PFSK-1 (cell line): ENCODE measurements at regions not wholly inside any gene's neighbourhood (a gene's known extent, or its start where the extent isn't known, plus 50 kb on each side); places are given as distances from the start of the nearest gene placed in this dataset.

Source experiments
- FOXP2 ChIP-seq: optimal IDR thresholded peaks from 2 replicates; pipeline ENCODE3; 2011; ENCODE audit warnings: borderline replicate concordance, control low read depth, inconsistent platforms; ENCODE audit not compliant: insufficient read depth; ENCODE audit errors: extremely low read length, extremely low read depth
- POLR2AphosphoS5 ChIP-seq: IDR thresholded peaks from 2 replicates; pipeline ENCODE4 v1.6.1; 2012; ENCODE audit warnings: low read depth, mild to moderate bottlenecking, control low read depth, low read length, moderate library complexity
- SIN3A ChIP-seq: IDR thresholded peaks from 2 replicates; pipeline ENCODE4 v1.6.1; 2012; ENCODE audit warnings: mild to moderate bottlenecking, low read length, moderate library complexity, borderline replicate concordance; ENCODE audit not compliant: insufficient read depth
- TAF1 ChIP-seq: IDR thresholded peaks from 2 replicates; pipeline ENCODE4 v1.6.1; 2012; ENCODE audit warnings: low read length, control low read depth, borderline replicate concordance; ENCODE audit not compliant: insufficient read depth
- TF ChIP-seq, protein P1 (sequence below), 2 experiments: IDR thresholded peaks; 2 replicates each; pipeline versions ENCODE4 v1.6.1 to v1.8.0; 2011 to 2012; ENCODE audit warnings: low read depth in 2 of 2, low read length in 2 of 2, control low read depth in 1 of 2, inconsistent platforms in 1 of 2, mild to moderate bottlenecking in 1 of 2, moderate library complexity in 1 of 2; ENCODE audit not compliant: insufficient read depth in 1 of 2

DNA sequence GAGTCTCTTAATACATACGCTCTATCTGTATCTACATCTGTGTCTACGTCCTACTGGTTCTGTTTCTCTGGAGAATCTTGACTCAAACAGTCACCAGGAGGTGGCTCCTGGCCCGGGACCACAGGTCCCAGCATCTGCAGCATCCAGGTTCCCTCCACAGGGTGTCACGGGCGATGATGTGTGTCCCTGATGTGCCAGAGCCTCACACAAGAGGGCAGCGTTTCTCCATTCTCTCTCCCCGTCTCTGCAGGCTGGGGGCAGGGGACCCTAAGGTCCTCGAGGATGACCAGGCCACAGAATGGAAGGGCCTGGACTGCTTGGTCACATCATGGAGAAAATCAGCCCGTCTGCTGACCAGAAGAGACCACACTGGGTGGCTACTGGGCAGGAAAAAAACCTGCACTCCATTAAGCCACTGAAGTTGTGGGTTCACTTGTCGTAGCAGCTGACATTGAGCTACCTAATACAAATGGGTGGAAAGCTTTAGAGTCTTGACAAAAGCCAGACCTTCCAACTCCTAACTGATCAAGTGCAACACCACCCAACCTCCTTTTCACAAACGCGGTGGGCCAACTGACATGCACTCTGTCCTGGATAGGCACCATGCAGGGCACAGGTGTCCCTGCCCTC lies 392.5 kb downstream of the CTTN start:
- TF ChIP-seq, protein P1, sequence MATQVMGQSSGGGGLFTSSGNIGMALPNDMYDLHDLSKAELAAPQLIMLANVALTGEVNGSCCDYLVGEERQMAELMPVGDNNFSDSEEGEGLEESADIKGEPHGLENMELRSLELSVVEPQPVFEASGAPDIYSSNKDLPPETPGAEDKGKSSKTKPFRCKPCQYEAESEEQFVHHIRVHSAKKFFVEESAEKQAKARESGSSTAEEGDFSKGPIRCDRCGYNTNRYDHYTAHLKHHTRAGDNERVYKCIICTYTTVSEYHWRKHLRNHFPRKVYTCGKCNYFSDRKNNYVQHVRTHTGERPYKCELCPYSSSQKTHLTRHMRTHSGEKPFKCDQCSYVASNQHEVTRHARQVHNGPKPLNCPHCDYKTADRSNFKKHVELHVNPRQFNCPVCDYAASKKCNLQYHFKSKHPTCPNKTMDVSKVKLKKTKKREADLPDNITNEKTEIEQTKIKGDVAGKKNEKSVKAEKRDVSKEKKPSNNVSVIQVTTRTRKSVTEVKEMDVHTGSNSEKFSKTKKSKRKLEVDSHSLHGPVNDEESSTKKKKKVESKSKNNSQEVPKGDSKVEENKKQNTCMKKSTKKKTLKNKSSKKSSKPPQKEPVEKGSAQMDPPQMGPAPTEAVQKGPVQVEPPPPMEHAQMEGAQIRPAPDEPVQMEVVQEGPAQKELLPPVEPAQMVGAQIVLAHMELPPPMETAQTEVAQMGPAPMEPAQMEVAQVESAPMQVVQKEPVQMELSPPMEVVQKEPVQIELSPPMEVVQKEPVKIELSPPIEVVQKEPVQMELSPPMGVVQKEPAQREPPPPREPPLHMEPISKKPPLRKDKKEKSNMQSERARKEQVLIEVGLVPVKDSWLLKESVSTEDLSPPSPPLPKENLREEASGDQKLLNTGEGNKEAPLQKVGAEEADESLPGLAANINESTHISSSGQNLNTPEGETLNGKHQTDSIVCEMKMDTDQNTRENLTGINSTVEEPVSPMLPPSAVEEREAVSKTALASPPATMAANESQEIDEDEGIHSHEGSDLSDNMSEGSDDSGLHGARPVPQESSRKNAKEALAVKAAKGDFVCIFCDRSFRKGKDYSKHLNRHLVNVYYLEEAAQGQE (IDR thresholded peaks at IDR 0.05; ENCODE audit: insufficient read depth in 1 of 2, low read depth in 2 of 2, low read length in 2 of 2), result no peak
- TF ChIP-seq TAF1 (no peak), FOXP2 (no peak), SIN3A (no peak), POLR2AphosphoS5 (no peak)

DNA sequence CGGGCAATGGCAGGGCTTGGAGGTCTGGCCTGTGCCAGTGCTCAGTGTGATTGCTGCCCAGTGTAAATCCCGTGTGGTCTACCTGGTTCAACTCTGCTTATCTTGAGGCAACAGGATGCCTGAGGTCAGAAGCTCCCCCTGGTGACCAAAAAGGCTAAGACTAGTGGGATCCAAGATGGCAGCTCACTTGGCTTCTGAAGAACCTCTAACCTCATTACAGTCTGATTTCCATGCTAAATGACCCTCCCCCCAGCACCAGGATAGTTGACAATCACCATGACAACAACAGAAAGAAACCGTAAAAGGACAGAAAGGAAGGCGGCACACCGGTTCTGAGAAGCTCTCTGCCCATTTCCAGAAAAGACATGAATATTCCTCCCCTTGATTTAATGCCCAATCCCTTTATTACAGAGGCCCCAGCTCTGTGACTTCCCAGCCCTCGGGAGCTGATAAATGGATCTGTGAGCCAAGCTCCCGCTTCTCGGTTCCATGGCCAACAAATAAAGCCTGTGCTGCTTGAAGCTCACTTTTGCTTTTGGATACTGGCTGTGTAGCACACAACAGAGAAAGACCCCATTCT lies 398.4 kb downstream of the CTTN start:
- no peak for TF ChIP-seq FOXP2
- no peak for TF ChIP-seq POLR2AphosphoS5
- TF ChIP-seq SIN3A, result no peak
- no peak for TF ChIP-seq TAF1
- TF ChIP-seq, protein P1 (IDR thresholded peaks at IDR 0.05; ENCODE audit: insufficient read depth in 1 of 2, low read depth in 2 of 2, low read length in 2 of 2), result no peak

DNA sequence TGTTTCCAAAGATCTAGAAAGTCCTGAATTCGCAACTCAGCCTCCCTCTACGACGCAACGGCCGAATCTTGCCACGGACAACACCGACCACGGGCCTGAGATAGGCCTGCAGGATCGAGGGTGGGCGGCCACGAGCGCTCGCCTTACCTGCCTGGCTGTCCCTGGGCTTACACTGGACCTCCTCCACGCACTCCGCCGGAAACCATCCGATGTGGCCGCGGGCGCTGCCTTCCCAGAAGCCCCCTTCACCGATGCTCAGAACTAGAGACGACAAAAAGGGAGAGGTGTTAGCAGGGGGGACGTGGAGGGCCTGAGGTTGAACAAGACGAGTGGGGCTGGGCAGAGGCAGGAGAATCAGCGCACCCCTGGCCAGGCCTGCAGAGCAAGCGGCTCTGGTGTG lies 400.0 kb downstream of the CTTN start:
- TF ChIP-seq FOXP2 (no peak), TAF1 (no peak), POLR2AphosphoS5 (no peak), SIN3A (no peak)
- TF ChIP-seq, protein P1 (IDR thresholded peaks at IDR 0.05; ENCODE audit: insufficient read depth in 1 of 2, low read depth in 2 of 2, low read length in 2 of 2), result no peak

DNA sequence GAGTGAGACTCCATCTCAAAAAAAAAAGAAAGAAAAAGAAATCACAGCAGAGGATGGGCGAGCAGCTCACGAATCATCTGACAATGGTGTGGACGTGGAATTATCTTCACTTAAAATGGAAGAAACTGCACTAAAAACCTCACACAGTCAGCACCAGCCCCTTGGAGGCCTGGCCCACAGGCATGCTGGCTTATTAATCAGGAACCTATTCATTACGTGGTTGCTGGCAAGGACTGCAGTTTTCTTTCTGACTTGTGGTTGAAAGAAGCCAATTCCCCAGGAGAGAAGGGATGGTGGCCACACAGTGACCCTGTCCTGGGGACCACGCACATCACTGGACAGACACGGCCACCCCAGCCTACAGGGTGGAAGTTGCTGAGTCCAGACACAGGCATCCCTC lies 401.1 kb downstream of the CTTN start:
- no peak for TF ChIP-seq SIN3A
- TF ChIP-seq POLR2AphosphoS5, result no peak
- TF ChIP-seq TAF1, result no peak
- no peak for TF ChIP-seq FOXP2
- TF ChIP-seq, protein P1 (IDR thresholded peaks at IDR 0.05; ENCODE audit: insufficient read depth in 1 of 2, low read depth in 2 of 2, low read length in 2 of 2), result no peak

DNA sequence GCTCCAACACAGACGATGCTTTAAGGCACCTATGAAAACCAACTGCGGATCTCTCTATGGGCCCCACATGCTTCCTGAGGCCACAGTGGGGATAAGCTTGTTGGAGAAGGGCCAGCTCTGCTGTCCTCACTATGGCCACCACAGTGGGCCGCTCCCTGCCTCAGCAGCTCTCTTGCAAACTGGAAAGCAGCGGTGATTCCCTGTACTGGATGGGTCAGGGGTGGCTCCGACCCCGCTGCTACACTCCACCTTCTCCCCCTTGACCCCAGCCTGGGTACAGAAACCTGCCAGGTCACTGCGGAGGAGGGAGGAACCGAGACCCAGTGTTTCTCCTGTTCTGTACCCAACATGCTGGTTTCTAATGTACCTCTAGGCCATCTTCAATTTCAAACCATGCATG lies 403.9 kb downstream of the CTTN start:
- no peak for TF ChIP-seq TAF1
- TF ChIP-seq SIN3A, result no peak
- no peak for TF ChIP-seq FOXP2
- no peak for TF ChIP-seq POLR2AphosphoS5
- TF ChIP-seq, protein P1 (IDR thresholded peaks at IDR 0.05; ENCODE audit: insufficient read depth in 1 of 2, low read depth in 2 of 2, low read length in 2 of 2), result no peak
